ENCODE measurements at regions not wholly inside any gene's neighbourhood (a gene's known extent, or its start where the extent isn't known, plus 50 kb on each side); places are given as distances from the start of the nearest gene placed in this dataset.

DNA sequence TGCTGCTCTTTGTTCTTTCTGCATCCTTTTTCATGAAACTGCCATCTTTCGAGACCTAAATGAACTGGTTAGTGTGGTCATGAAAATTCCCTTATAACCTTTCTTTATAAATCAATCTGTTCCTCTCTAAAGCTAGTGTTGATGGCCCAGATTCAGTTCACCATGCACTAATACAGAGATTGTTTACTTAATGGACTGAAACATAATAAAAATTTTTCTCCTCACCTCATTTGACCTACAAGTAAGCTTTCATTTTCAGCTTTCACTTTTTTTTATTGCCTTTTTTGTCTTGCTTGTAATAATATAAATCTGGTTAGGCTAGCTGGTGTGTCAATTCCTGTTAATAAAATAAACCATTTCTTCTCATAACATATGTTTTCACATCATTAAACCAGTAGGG is 183.8 kb downstream of the CCDC59 start:
- DNase-seq: no peak

DNA sequence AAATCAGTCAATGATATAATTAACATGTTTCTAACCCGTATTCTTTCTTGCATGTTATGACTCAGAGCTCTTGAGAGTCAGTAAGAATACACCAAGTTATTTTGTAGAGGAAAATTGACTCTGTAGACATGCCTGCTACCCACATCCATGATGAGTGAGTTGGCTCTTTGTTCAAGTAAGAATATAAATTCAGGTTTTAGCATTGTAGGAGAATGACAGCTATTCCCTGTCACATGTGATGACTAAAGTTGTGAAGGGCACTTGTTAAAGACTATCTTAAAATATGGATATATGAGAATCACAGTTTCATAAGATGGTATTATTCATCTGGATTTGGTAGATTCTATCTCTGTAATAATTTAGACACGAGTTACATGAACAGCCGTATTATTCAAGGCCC is 209.1 kb downstream of the CCDC59 start:
- DNase-seq: no peak

DNA sequence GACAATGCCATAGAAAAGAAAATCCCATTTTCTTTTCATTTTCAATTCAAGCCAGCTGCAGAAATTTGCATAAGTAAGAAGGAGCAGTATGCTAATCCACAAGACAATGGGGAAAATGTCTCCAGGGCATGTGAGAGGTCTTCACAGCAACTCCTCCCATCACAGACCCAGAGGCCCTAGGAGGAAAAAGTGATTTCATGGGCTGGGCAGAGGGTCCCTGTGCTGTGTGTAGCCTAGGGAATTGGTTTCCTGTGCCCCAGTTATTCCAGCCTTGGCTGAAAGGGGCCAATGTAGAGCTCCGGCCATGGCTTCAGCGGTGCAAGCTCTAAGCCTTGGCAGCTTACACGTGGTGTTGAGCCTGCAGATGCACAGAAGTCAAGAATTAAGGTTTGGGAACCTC is 211.4 kb downstream of the CCDC59 start:
- no peak for DNase-seq

DNA sequence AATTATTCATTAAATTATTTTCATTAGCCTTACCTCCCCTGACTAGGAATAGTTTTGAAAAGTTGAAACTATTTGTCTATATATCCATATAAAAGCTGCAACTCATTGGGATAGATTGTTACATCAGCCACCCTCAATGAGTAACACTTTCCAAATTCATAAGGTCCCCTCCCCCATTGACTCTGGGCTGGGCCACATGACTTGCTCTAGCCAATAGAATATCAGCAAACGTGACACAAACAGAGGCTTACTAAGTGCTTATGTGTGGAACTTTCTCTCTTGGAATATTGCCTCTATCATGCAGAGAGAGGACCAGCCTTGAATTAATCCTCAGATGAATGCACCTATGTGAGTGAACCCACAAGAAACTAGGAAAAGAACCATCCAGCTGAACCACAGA is 213.7 kb downstream of the CCDC59 start:
- DNase-seq: no peak

DNA sequence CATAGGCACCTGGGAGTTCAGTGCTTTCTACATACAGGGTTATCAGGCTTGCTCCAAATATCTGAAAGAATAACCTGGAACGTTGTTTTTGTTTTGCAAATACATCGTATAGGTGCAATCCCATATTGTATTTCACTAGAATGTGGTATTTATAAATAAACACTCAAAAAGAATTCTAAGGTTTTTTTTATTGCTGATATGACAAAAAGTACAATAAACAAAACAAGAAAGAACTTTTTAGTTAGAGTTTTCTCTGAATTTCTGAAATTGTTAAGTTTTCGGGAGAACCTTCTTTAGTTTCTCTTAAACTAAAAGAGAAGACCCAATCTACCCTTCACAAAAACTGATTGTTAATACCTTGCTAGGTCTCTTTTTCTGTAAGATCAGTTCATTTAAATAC is 225.8 kb downstream of the CCDC59 start:
- DNase-seq: no peak

DNA sequence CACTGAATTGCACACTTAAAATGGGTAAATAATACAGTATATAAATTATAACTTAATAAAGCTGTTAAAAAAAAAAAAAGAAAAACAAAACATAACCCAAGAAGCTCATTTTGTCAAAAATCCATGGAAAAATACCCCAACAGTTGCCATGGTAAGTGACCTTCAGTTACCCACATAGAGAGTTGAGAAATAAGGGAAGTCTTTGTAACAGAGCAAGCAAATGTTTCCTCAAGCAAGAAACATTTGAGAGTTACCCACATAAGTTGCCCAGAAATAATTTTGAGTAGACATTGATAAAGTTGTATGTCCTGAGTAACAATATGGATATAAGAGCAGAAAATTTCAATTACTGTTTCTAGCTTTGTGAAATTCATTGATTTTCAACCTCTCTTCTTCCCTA is 227.4 kb downstream of the CCDC59 start:
- no peak for DNase-seq

DNA sequence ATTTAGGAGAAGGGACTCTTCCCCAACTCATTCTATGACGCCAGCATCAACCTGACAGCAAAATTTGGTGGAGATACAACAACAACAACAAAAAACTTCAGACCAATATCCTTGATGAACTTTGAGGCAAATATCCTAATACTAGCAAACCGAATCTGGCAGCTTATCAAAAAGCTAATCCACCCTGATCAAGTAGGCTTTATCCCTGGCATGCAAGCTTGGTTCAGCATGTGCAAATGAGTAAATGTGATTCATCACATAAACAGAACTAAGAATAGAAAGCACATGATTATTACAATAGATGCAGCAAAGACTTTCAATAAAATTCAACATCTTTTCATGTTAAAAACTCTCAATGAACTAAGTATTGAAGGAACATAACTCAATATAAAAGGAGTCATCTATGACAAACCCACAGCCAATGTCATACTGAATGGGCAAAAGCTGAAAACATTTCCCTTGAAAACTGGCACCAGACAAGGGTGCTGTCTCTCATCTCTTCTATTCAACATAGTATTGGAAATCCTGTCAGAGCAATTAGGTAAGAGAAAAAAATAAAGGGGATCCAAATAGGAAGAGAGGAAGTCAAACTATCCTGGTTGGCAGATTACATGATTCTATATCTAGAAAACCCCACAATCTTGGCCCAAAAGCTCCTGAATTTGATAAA is 233.3 kb downstream of the CCDC59 start:
- DNase-seq: peak in 1 of 56 donors; percentile 2

DNA sequence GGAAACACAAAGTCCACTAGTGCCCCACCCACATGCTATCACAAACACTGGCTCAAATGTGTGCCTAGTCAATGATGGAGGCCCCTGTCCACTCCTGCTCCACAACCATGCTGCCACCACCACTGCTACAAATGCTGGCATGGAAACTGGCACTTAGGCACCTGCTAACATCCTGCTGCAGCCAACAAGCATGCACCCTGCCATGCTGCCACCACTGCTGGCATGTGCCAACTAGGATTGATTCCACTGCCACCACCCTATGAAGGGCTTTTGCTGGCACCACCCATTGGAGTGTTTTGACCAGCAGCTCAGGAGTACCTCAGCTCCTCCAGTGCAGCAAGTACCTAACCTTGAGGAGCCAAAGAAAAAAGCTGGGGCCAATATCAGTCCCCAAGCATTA is 236.6 kb downstream of the CCDC59 start:
- DNase-seq: no peak

DNA sequence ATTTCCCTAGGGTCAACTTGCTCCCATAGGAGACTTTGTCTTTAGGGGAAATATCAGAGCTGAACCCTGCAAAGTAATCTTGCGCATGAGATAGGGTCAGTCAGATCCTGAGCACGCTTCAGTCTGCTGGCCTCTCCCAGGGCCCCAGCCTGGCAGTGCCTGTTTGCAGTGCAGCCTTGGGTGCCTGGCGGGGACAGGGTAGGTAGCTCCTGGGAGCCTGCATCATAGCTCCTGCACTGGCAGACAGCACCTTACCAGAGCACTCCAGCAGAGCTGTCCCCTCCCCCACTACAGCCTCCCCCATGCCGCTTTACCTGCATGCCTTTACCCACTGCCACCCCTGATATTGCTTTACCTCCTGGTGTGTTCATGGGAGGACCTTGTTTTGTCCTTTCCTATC is 237.3 kb downstream of the CCDC59 start:
- no peak for DNase-seq

DNA sequence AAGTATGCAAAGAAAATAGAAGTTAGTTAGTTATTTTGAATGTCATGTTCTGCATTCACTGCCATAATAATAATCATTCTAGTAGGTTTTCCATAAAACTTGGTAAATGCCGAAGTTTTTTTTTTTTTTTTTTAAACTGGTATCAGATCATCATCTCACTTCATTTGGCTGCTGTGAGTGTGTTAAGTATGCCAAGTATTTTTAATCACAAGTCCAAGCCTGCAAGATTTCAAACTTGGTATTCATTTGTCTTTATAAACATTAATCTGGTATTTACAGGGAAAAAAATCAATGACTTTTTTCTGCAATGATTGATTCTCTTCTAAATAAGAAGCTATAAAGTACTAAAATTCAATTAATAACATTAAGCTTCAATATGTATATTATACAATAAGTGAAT is 248.9 kb downstream of the CCDC59 start:
- no peak for DNase-seq

DNA sequence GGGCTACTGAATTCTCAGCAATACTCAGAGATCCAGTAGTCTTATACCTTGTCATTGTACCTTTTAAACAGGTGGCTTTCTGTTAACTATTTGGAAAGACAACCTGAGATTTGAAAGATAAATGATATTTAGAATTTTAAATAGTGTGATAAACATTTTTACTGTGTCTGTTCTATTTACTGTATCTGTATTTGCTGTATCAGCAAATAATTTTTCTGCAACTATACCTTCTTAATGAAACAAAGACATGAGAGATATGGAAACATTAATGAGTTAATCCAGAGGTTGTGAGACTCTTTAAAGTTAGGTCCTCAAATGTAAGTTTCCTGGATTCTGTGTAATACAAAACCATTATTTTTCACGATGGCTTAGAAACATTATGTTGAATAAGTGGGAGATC is 249.6 kb downstream of the CCDC59 start:
- DNase-seq: no peak

DNA sequence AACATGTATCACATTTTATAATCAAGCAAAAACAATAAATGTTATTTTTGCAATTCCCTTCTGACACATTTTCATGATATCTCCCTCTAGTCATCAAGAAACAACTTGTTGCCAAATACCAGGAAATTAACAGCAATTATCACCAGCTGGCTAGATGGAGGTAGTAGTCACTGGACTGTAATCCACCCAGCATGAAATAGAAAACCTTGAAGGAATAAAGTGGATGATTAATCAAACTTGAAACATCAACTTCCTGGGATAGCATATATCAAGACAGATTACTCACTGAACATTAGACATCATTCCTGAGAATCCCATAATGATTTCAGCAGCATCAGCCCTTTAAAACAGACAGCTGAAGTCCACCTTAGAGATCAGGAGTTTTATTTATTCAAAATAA is 259.0 kb downstream of the CCDC59 start:
- no peak for DNase-seq

DNA sequence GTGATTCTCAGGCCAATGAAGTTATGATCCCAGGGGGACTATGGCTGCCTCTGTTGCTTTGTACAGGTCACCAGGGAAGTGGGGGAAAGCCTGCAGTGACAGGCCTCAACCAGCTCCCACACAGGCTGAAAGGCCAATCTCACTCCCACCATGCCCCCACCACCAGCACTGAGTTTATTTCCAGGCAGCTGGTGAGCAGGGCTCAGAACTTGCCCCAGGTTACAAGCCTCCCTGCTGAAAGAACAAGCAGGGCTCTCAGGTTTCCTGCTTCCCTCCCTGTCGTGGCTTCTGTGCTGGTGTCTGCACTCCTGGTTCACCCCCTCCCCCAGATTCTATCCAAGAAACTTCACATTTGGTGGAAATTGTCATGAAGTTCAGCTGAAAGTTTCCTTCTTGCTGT is 260.3 kb downstream of the CCDC59 start:
- DNase-seq: no peak

DNA sequence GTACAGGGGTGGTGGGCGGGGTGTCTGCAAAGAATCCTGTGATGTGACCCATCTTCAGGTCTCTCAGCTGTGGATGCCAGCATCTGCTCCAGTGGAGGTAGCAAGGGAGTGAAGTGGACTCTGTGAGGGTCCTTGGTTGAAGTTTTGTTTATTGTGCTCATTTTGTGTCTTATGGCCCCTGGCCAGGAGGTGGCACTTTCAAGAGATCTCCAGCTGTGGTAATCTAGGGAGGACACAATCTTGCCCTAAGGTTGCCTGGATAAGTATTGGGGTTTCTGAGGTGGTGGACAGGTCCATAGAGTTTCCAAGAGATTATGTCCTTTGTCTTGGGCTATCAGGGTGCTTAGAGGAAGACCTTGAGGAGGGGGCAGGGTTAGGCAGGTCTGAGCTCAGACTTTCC is 260.7 kb downstream of the CCDC59 start:
- DNase-seq: no peak

DNA sequence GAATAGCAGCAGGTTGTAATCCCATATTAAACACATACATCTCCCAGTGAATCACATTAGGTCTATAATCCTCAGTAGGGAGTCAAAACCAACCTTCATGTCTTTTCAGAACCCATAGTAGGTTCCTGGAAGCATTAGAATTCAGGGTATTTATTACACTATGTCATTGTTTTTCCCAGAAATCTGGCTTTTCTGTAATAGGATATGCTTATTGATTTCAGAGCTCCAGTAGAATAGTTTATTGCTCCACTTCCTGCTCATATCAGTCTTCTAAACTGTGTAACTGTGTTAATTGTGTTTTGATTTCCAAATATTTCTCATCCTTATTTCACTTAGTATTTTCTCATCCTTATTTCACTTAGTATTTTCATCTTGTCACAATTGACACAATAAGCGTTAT is 268.0 kb downstream of the CCDC59 start:
- no peak for DNase-seq

DNA sequence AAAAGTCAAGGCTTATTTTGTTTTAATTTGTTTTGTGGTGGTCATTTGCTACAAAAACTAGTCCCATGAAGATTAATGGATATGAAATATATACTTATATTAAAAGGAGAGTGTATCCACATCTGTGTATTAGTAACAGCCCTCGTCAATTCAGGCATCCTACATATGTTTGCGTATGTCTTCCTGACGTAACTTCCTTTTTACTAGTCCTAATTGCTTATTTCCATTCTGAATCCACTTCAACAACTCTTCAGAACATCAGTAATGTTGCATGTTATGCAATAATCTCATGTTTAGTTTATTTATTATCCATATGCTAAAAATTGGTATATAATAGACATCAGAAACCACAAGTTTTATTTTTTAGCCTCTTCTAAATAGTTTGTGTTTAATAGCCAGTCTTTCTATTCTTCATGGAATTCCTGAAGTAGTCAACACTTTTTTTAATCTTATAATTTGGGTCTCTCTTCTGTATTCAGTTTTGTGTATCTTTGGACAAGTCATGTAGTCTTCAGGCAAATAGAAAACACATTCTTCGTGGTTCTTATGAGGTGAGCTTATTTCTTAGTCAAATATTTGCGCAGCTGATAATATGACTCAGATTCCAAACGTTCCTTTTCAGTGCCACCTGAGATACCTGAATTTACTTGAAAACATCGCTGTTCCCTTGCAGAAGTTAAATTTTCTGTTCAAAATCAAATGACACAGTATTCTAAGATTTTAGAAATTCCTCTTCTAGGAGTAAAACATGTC is 268.6 kb downstream of the CCDC59 start:
- DNase-seq: no peak

DNA sequence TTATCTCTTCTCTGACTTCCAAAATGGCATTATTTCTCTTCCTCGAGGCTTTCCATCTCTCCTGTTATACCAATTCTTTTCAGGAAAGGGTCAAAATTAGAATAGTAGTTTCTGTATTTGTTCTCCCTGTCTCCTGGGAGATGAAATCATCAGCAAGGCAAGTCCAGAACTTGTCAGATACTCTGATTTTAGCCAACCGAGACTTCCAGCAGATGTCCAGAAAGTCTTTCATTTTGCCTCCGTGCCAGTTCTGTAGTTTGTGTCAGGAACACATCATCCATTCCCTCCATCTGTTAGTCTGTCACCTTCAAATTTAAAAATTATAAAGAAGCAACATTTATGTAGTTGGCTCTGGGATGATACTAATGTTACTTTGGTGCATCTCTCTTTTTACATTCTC is 275.7 kb downstream of the CCDC59 start:
- DNase-seq: no peak

DNA sequence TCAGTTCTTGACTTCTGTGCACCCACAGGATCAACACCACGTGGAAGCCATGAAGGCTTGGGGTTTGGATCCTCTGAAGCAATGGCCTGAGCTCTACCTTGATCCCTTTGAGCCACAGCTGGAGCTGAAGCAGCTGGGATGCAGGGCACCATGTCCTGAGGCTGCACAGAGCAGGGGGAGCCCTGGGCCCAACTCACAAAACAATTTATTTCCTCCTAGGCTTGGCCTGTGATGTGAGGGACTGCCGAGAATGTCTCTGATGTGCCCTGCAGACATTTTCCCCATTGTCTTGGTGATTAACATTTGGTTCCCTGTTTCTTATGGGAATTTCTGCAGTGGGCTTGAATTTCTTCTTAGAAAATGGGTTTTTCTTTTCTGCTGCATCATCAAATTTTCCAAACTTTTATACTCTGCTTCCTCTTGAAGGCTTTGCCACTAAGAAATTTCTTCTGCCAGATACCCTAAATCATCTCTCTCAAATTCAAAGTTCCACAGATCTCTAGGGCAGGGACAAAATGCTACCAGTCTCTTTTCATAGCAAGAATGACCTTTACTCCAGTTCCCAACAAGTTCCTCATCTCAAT is 288.2 kb downstream of the CCDC59 start:
- DNase-seq: no peak

DNA sequence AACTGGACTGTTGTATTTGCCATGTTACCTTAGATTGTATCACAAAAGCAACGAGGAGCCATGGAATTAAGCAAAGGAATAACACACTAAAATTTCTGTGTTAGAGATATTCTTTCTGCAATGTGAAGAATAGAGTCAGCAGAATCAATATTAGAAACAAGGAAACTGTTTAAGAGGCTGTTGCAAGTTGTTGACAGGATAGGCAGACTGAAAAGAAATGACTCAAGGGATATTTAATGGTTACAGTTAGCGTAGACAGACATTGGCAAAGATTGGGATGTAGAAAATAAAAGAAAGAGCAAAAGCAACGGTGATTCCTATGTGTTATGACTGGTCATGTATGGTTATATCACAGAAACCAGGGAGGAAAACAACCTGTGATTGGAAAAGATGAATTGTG is 299.0 kb upstream of the PPFIA2 start:
- DNase-seq: no peak

DNA sequence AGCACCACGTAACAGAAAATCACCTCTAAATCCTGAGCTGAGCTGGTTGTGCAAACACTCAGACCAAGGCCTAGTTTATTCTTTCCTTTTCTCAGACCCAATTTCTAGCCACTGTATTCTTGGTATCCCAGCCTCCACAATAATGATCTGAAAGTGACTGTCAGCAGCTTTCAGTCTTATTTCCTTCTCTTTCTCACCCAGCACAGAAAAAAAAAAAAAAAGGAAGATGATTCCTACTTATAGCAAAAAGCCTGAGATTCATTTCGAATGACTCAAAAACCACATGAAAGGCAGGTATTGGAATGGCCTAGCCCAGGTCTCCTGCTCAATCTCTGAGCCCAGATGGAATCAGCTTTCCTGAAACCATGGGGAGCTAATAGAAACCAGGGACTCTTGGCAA is 298.6 kb upstream of the PPFIA2 start:
- DNase-seq: no peak

DNA sequence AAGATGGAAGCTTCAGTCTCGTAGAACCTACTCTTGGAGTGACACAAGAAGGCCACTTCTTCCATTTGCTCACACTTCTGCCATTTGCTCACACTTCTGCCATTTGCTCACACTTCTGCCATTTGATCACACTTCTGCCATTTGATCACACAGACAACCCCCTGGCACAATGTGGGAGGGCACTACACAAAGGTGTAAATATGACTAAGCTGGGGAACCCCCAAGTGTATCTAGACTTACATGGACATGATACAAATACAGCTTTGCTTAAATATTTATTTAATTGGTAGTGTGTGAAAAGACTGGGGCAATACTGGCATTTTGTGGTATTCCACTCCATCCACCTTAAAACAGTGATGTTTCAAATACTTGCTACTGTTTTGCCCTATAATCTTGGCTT is 296.2 kb upstream of the PPFIA2 start:
- DNase-seq: no peak

DNA sequence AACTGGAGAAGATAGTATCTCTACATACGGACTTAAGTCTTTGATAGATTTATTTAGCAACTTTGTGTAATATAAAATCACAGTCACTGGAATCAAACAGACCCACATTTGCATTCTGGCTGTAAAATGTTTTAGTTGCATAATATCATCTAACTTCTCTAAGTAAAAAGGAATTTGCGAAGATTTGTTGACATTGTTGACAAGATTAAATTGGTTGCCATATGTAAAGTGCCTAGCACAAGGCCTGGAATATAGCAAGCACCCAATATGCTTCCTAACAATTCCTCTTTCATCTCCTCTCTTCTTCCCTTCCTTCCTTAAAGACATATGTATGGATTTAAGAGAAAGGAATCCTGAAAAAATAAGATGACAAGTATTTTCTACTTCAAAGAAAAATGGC is 295.4 kb upstream of the PPFIA2 start:
- DNase-seq: no peak

DNA sequence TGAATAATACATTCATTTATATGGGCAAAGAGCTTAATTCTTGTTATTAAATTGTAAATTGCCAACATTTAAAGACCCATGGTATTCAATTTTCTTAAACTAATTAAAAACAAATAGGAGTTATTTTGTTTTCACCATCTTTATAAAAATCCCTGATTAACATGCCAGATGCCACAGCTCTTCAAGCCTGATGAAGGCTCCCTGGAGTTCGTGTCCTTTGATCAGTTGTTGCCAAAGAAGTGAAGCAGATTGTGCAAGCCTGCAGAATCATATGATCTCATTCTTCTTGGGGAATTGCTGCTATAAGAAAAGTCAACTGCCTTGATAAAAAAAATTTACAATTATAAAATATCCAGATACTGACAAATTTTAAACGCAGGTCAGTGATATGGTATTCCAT is 288.3 kb upstream of the PPFIA2 start:
- DNase-seq: no peak
